H9 (cell line): ENCODE measurements at regions not wholly inside any gene's neighbourhood (a gene's known extent, or its start where the extent isn't known, plus 50 kb on each side); places are given as distances from the start of the nearest gene placed in this dataset.

Source experiments
- DNase-seq: peaks from one replicate; pipeline ENCODE4 v3.0.0-alpha.2; 2017
- H2AFZ ChIP-seq: one replicate; pipeline ENCODE4 v1.6.1; 2013; ENCODE audit warnings: mild to moderate bottlenecking, low read length, control low read depth, moderate library complexity
- H2AK5ac ChIP-seq: 2 replicates; pipeline ENCODE4 v1.6.1; 2013; ENCODE audit warnings: low read length, control low read depth, mixed read lengths; ENCODE audit not compliant: insufficient read length
- H2BK120ac ChIP-seq: one replicate; pipeline ENCODE4 v1.6.1; 2013; ENCODE audit warnings: low read depth, mild to moderate bottlenecking, low read length, control low read depth, inconsistent platforms; ENCODE audit not compliant: poor library complexity, severe bottlenecking
- H2BK12ac ChIP-seq: 2 replicates; pipeline ENCODE4 v1.6.1; 2013; ENCODE audit warnings: low read length, control low read depth, mixed read lengths, low read depth; ENCODE audit not compliant: insufficient read length
- H2BK15ac ChIP-seq: 2 replicates; pipeline ENCODE4 v1.6.1; 2013; ENCODE audit warnings: low read depth, low read length, control low read depth
- H2BK20ac ChIP-seq: one replicate; pipeline ENCODE4 v1.6.1; 2013; ENCODE audit warnings: low read depth, mild to moderate bottlenecking, low read length, control low read depth, inconsistent platforms; ENCODE audit not compliant: poor library complexity, severe bottlenecking
- H2BK5ac ChIP-seq: 2 replicates; pipeline ENCODE4 v1.6.1; 2013; ENCODE audit warnings: low read length, control low read depth, mixed read lengths; ENCODE audit not compliant: insufficient read length
- H3K14ac ChIP-seq: 2 replicates; pipeline ENCODE4 v1.6.1; 2013; ENCODE audit warnings: low read length, control low read depth; ENCODE audit not compliant: insufficient read depth
- H3K18ac ChIP-seq: 2 replicates; pipeline ENCODE4 v1.6.1; 2013; ENCODE audit warnings: low read depth, mild to moderate bottlenecking, mixed read lengths, low read length, control low read depth; ENCODE audit not compliant: insufficient read length
- H3K23ac ChIP-seq: 2 replicates; pipeline ENCODE4 v1.6.1; 2013; ENCODE audit warnings: low read length, control low read depth, mixed read lengths, low read depth; ENCODE audit not compliant: insufficient read length
- H3K23me2 ChIP-seq: 2 replicates; pipeline ENCODE4 v1.6.1; 2013; ENCODE audit warnings: low read depth, mild to moderate bottlenecking, mixed read lengths, low read length, control low read depth; ENCODE audit not compliant: insufficient read length, poor library complexity, severe bottlenecking
- H3K27ac ChIP-seq: 2 replicates; pipeline ENCODE4 v1.5.1; 2013; ENCODE audit warnings: low read length, control low read depth, mixed read lengths, low read depth; ENCODE audit not compliant: insufficient read length
- H3K27me3 ChIP-seq: 2 replicates; pipeline ENCODE4 v1.6.1; 2013; ENCODE audit warnings: low read length, control low read depth, inconsistent platforms; ENCODE audit not compliant: insufficient read depth
- H3K4ac ChIP-seq: 2 replicates; pipeline ENCODE4 v1.6.1; 2013; ENCODE audit warnings: low read depth, mild to moderate bottlenecking, control low read depth, inconsistent platforms, low read length, moderate library complexity
- H3K4me1 ChIP-seq: 2 replicates; pipeline ENCODE4 v1.6.1; 2013; ENCODE audit warnings: low read length, control low read depth, inconsistent platforms; ENCODE audit not compliant: insufficient read depth
- H3K4me2 ChIP-seq: 2 replicates; pipeline ENCODE4 v1.6.1; 2013; ENCODE audit warnings: low read length, control low read depth, mixed read lengths; ENCODE audit not compliant: insufficient read length, insufficient read depth
- H3K56ac ChIP-seq: 2 replicates; pipeline ENCODE4 v1.6.1; 2013; ENCODE audit warnings: low read depth, mild to moderate bottlenecking, mixed read lengths, low read length, control low read depth; ENCODE audit not compliant: insufficient read length
- H3K79me1 ChIP-seq: 2 replicates; pipeline ENCODE4 v1.6.1; 2013; ENCODE audit warnings: low read depth, mild to moderate bottlenecking, moderate library complexity, low read length, control low read depth, inconsistent platforms; ENCODE audit not compliant: insufficient read depth, poor library complexity, severe bottlenecking
- H3K79me2 ChIP-seq: 2 replicates; pipeline ENCODE4 v1.6.1; 2013; ENCODE audit warnings: low read length, control low read depth, inconsistent platforms; ENCODE audit not compliant: insufficient read depth
- H3K9ac ChIP-seq: 2 replicates; pipeline ENCODE4 v1.6.1; 2013; ENCODE audit warnings: low read length, control low read depth, mixed read lengths; ENCODE audit not compliant: insufficient read length; ENCODE audit errors: extremely low read depth
- H3K9me3 ChIP-seq: one replicate; pipeline ENCODE4 v1.6.1; 2013; ENCODE audit warnings: low read depth, low read length, inconsistent platforms; ENCODE audit not compliant: control insufficient read depth
- H3T11ph ChIP-seq: one replicate; pipeline ENCODE4 v1.6.1; 2013; ENCODE audit warnings: mild to moderate bottlenecking, low read length, control low read depth, inconsistent platforms
- H4K20me1 ChIP-seq: one replicate; pipeline ENCODE4 v1.6.1; 2013; ENCODE audit not compliant: control insufficient read depth, insufficient read length, insufficient read depth
- H4K5ac ChIP-seq: 2 replicates; pipeline ENCODE4 v1.6.1; 2013; ENCODE audit warnings: low read depth, mild to moderate bottlenecking, mixed read lengths, low read length, control low read depth; ENCODE audit not compliant: insufficient read length
- H4K8ac ChIP-seq: replicated peaks from 2 replicates; pipeline ENCODE4 v1.6.1; 2013; ENCODE audit warnings: low read length, control low read depth, mixed read lengths, low read depth; ENCODE audit not compliant: insufficient read length
- H4K91ac ChIP-seq: 2 replicates; pipeline ENCODE4 v1.6.1; 2013; ENCODE audit warnings: low read depth, mild to moderate bottlenecking, moderate library complexity, mixed read lengths, low read length, control low read depth; ENCODE audit not compliant: insufficient read length
- H3K27ac Mint-ChIP-seq, 3 experiments: 2 replicates in 2 of 3; 3 replicates in 1 of 3; pipeline ENCODE4 v1.8.0; 2020 to 2021; ENCODE audit warnings: mixed read lengths in 3 of 3, mild to moderate bottlenecking in 1 of 3, moderate library complexity in 1 of 3
- H3K27me3 Mint-ChIP-seq: 2 replicates; pipeline ENCODE4 v1.8.0; 2021; ENCODE audit warnings: low read depth, mild to moderate bottlenecking, moderate library complexity, mixed read lengths
- H3K36me3 Mint-ChIP-seq, 3 experiments: 2 replicates in 2 of 3; 3 replicates in 1 of 3; pipeline ENCODE4 v1.8.0; 2020 to 2021; ENCODE audit warnings: low read depth in 3 of 3, mixed read lengths in 3 of 3; ENCODE audit not compliant: insufficient read depth in 1 of 3
- H3K4me1 Mint-ChIP-seq, 2 experiments: 2 replicates each; pipeline ENCODE4 v1.8.0; 2020; ENCODE audit warnings: mixed read lengths in 2 of 2
- H3K4me3 Mint-ChIP-seq, 2 experiments: 2 replicates in 1 of 2; 3 replicates in 1 of 2; pipeline ENCODE4 v1.8.0; 2020 to 2021; ENCODE audit warnings: mild to moderate bottlenecking in 2 of 2, mixed read lengths in 2 of 2, moderate library complexity in 1 of 2
- H3K9me3 Mint-ChIP-seq, 2 experiments: 2 replicates in 1 of 2; 3 replicates in 1 of 2; pipeline ENCODE4 v1.8.0; 2020; ENCODE audit warnings: mild to moderate bottlenecking in 2 of 2, mixed read lengths in 2 of 2, moderate library complexity in 1 of 2
- CTCF ChIP-seq: fragments of 200-600 bp; sonication (generic); conservative IDR thresholded peaks from 3 replicates; pipeline ENCODE4 v1.8.0; 2021; ENCODE audit warnings: antibody characterized with exemption, mild to moderate bottlenecking
- WGBS: extraction: QIAGEN DNeasy Blood & Tissue Kit; methylation state at CpG from one replicate; pipeline ENCODE4 v1.1.7; 2013; ENCODE audit warnings: missing lambda C conversion rate, low lambda C conversion rate, mixed read lengths; ENCODE audit not compliant: insufficient read length; ENCODE audit errors: extremely low coverage; 5-methylcytosine and 5-hydroxymethylcytosine counted together

GRCh38 chr2:176742271-176742670 is 470.3 kb upstream of the HNRNPA3 start:
- no peak overlapping the region for H3K23ac ChIP-seq
- H4K20me1 ChIP-seq: no peaks in the 10 kb centered on the region
- H3K27me3 Mint-ChIP-seq: no peaks in the 10 kb centered on the region; the same call in 1 of the 2 replicates
- no peak overlapping the region for H3K18ac ChIP-seq
- H3K27ac Mint-ChIP-seq: no peak overlapping the region
- H3K14ac ChIP-seq: no peak overlapping the region
- H2BK20ac ChIP-seq: no peak overlapping the region
- H3K4ac ChIP-seq: no peak overlapping the region
- no peak overlapping the region for H2BK15ac ChIP-seq
- H3K4me1 ChIP-seq: peaks cover 13% of the 10 kb centered on the region
- no peaks in the 10 kb centered on the region for H3K9me3 Mint-ChIP-seq
- H4K5ac ChIP-seq: no peak overlapping the region
- no peaks in the 10 kb centered on the region for H3K79me1 ChIP-seq
- peaks cover 37% of the 10 kb centered on the region in 2 experiments for H3K4me1 Mint-ChIP-seq
- no peak overlapping the region for H3K4me2 ChIP-seq
- no peak overlapping the region for H2BK12ac ChIP-seq
- H2AK5ac ChIP-seq: no peak overlapping the region
- H3K27me3 ChIP-seq: no peaks in the 10 kb centered on the region
- DNase-seq: no peak
- no peak overlapping the region for H3K9ac ChIP-seq
- H2AFZ ChIP-seq: no peak overlapping the region
- no peak overlapping the region; a peak in 1 of 5 replicates for H3K4me3 Mint-ChIP-seq
- H3T11ph ChIP-seq: no peak overlapping the region
- H3K9me3 ChIP-seq: no peaks in the 10 kb centered on the region
- H3K56ac ChIP-seq: no peak overlapping the region
- H2BK120ac ChIP-seq: no peak overlapping the region
- TF ChIP-seq CTCF: no peak
- H4K8ac ChIP-seq: no peak overlapping the region
- H3K23me2 ChIP-seq: no peaks in the 10 kb centered on the region
- WGBS: no CpG with 5 or more reads among the region's 1 CpG
- H3K36me3 Mint-ChIP-seq: peaks cover 0 to 5% (median 0%) of the 10 kb centered on the region in 3 experiments; a peak in 3 of 7 replicates
- H2BK5ac ChIP-seq: no peak overlapping the region
- H3K27ac ChIP-seq: no peak overlapping the region
- H3K79me2 ChIP-seq: no peaks in the 10 kb centered on the region
- H4K91ac ChIP-seq: no peak overlapping the region
